IMR-90 (cell line): ENCODE measurements at regions not wholly inside any gene's neighbourhood (a gene's known extent, or its start where the extent isn't known, plus 50 kb on each side); places are given as distances from the start of the nearest gene placed in this dataset.

ENCODE experiments used
- ATAC-seq: fragments of 200-7000 bp; cut with Tn5 transposase; 2 replicates; pipeline ENCODE4 v1.9.1; 2020; ENCODE audit warnings: low read depth, mild to moderate bottlenecking, moderate library complexity
- BruUV-seq: library from RNA; stranded (reverse); fragments of 400-500 nt; replicated peaks from 2 replicates; lab custom pipeline; 2021; lab: Mats Ljungman, UMichigan
- CTCF ChIA-PET: fragments of 300-600 bp; formaldehyde crosslinking; extraction: SDS; loops from one replicate; lab custom pipeline; 2021; ENCODE audit warnings: antibody characterized with exemption; lab: Yijun Ruan, JAX
- POLR2A ChIA-PET: fragments of 300-600 bp; sonication (Branson Sonifier 250); formaldehyde crosslinking; loops from one replicate; lab custom pipeline; 2022; ENCODE audit warnings: antibody characterized with exemption; ENCODE audit not compliant: unreplicated experiment; lab: Charles Lee
- DNase-seq: peaks from one replicate; pipeline ENCODE4 v3.0.0; 2013
- H2AFZ ChIP-seq: replicated peaks from 2 replicates; pipeline ENCODE3; 2013; ENCODE audit warnings: low read length, mild to moderate bottlenecking; ENCODE audit not compliant: poor library complexity
- H2AK5ac ChIP-seq: 2 replicates; pipeline ENCODE4 v1.6.1; 2013; ENCODE audit warnings: low read depth, low read length, inconsistent platforms
- H2AK9ac ChIP-seq: replicated peaks from 2 replicates; pipeline ENCODE3; 2013; ENCODE audit warnings: mild to moderate bottlenecking, low read depth, low read length, moderate library complexity; ENCODE audit not compliant: poor library complexity
- H2BK120ac ChIP-seq: 2 replicates; pipeline ENCODE4 v1.6.1; 2013; ENCODE audit warnings: low read depth, low read length, inconsistent platforms
- H2BK15ac ChIP-seq: 3 replicates; pipeline ENCODE4 v1.6.1; 2013; ENCODE audit warnings: low read depth, low read length, inconsistent platforms
- H2BK20ac ChIP-seq: 2 replicates; pipeline ENCODE4 v1.6.1; 2013; ENCODE audit warnings: low read depth, mild to moderate bottlenecking, inconsistent platforms, low read length, moderate library complexity
- H2BK5ac ChIP-seq: 2 replicates; pipeline ENCODE4 v1.6.1; 2013; ENCODE audit warnings: mild to moderate bottlenecking, low read depth, low read length, inconsistent platforms; ENCODE audit not compliant: poor library complexity, severe bottlenecking
- H3K14ac ChIP-seq: replicated peaks from 2 replicates; pipeline ENCODE4 v1.6.1; 2013; ENCODE audit warnings: low read depth, low read length, inconsistent platforms
- H3K18ac ChIP-seq: 2 replicates; pipeline ENCODE4 v1.6.1; 2013; ENCODE audit warnings: low read depth, low read length, control low read depth
- H3K23ac ChIP-seq: 2 replicates; pipeline ENCODE4 v1.6.1; 2013; ENCODE audit warnings: low read depth, low read length, inconsistent platforms
- H3K27ac ChIP-seq: 2 replicates; pipeline ENCODE4 v1.5.1; 2013; ENCODE audit warnings: mild to moderate bottlenecking, control low read depth, low read length; ENCODE audit not compliant: insufficient read depth
- H3K27me3 ChIP-seq: 2 replicates; pipeline ENCODE4 v1.6.1; 2013; ENCODE audit warnings: low read length; ENCODE audit not compliant: control insufficient read depth, insufficient read depth
- H3K36me3 ChIP-seq: 2 replicates; pipeline ENCODE4 v1.6.1; 2013; ENCODE audit warnings: low read length, mixed read lengths; ENCODE audit not compliant: control insufficient read depth, insufficient read depth
- H3K4ac ChIP-seq: 2 replicates; pipeline ENCODE4 v1.6.1; 2013; ENCODE audit warnings: low read depth, low read length, inconsistent platforms
- H3K4me1 ChIP-seq: 2 replicates; pipeline ENCODE4 v1.6.1; 2013; ENCODE audit warnings: low read length, mixed read lengths; ENCODE audit not compliant: control insufficient read depth, insufficient read depth
- H3K4me2 ChIP-seq: 2 replicates; pipeline ENCODE4 v1.6.1; 2013; ENCODE audit warnings: low read depth, mild to moderate bottlenecking, control low read depth, low read length, moderate library complexity
- H3K4me3 ChIP-seq: 2 replicates; pipeline ENCODE4 v1.5.1; 2013; ENCODE audit warnings: low read depth, mild to moderate bottlenecking, control low read depth, low read length, moderate library complexity; ENCODE audit not compliant: insufficient read depth
- H3K56ac ChIP-seq: 2 replicates; pipeline ENCODE4 v1.6.1; 2013; ENCODE audit warnings: low read length, inconsistent platforms; ENCODE audit not compliant: insufficient read depth; ENCODE audit errors: extremely low read depth
- H3K79me1 ChIP-seq, 2 experiments: 2 replicates each; pipeline ENCODE4 v1.6.1; 2013; ENCODE audit warnings: low read length in 2 of 2, inconsistent platforms in 1 of 2, low read depth in 1 of 2
- H3K9ac ChIP-seq: 2 replicates; pipeline ENCODE4 v1.6.1; 2013; ENCODE audit warnings: low read depth, low read length, control low read depth
- H3K9me1 ChIP-seq: 2 replicates; pipeline ENCODE4 v1.6.1; 2013; ENCODE audit warnings: low read length, inconsistent platforms; ENCODE audit not compliant: insufficient read depth
- H3K9me3 ChIP-seq: 2 replicates; pipeline ENCODE4 v1.6.1; 2013; ENCODE audit warnings: low read length; ENCODE audit not compliant: control insufficient read depth, insufficient read depth
- H4K20me1 ChIP-seq: 2 replicates; pipeline ENCODE4 v1.6.1; 2013; ENCODE audit warnings: low read length, inconsistent platforms; ENCODE audit not compliant: insufficient read depth
- H4K5ac ChIP-seq: 2 replicates; pipeline ENCODE4 v1.6.1; 2013; ENCODE audit warnings: mild to moderate bottlenecking, low read depth, low read length, control low read depth
- H4K8ac ChIP-seq, 2 experiments: 2 replicates each; pipeline ENCODE4 v1.6.1; 2013; ENCODE audit warnings: low read depth in 2 of 2, low read length in 2 of 2, control low read depth in 1 of 2, inconsistent platforms in 1 of 2
- H4K91ac ChIP-seq: 2 replicates; pipeline ENCODE4 v1.6.1; 2013; ENCODE audit warnings: low read depth, low read length, inconsistent platforms; ENCODE audit not compliant: insufficient read depth
- CTCF ChIP-seq: conservative IDR thresholded peaks from 2 replicates; pipeline ENCODE4 v1.5.1; 2012; ENCODE audit warnings: mild to moderate bottlenecking, low read depth, low read length, improper control_type of control experiment
- ELK1 ChIP-seq: fragments of 150-350 bp; IDR thresholded peaks from 2 replicates; pipeline ENCODE4 v1.6.1; 2016; ENCODE audit warnings: low read depth, mild to moderate bottlenecking, low read length, moderate library complexity, borderline replicate concordance
- FOS ChIP-seq: fragments of 150-350 bp; IDR thresholded peaks from 2 replicates; pipeline ENCODE4 v1.6.1; 2016; ENCODE audit warnings: low read depth, low read length
- MAZ ChIP-seq: IDR thresholded peaks from 2 replicates; pipeline ENCODE4 v1.6.1; 2012; ENCODE audit warnings: low read depth, mild to moderate bottlenecking, low read length, improper control_type of control experiment, moderate library complexity, borderline replicate concordance
- MXI1 ChIP-seq: IDR thresholded peaks from 2 replicates; pipeline ENCODE4 v1.6.1; 2012; ENCODE audit warnings: low read depth, mild to moderate bottlenecking, low read length, moderate library complexity, borderline replicate concordance
- POLR2A ChIP-seq: IDR thresholded peaks from 2 replicates; pipeline ENCODE4 v1.6.1; 2012; ENCODE audit warnings: mild to moderate bottlenecking, low read depth, low read length
- RCOR1 ChIP-seq: IDR thresholded peaks from 2 replicates; pipeline ENCODE4 v1.6.1; 2012; ENCODE audit warnings: mild to moderate bottlenecking, low read length, improper control_type of control experiment; ENCODE audit not compliant: insufficient replicate concordance
- RFX5 ChIP-seq: IDR thresholded peaks from 2 replicates; pipeline ENCODE4 v1.8.0; 2012; ENCODE audit warnings: low read depth, mild to moderate bottlenecking, low read length, moderate library complexity
- SMC3 ChIP-seq: fragments of 150-350 bp; IDR thresholded peaks from 2 replicates; pipeline ENCODE4 v1.6.1; 2016; ENCODE audit warnings: low read depth, mild to moderate bottlenecking, antibody characterized with exemption, low read length, moderate library complexity
- WGBS, 2 experiments: methylation state at CpG; one replicate each; pipeline versions ENCODE4 v1.1.5 to v1.1.7; 2013; ENCODE audit warnings: missing lambda C conversion rate in 2 of 2; ENCODE audit not compliant: insufficient read length in 1 of 2; ENCODE audit errors: extremely low coverage in 2 of 2; 5-methylcytosine and 5-hydroxymethylcytosine counted together
- dilution Hi-C: fragments of 300-500 bp; cut with HindIII; formaldehyde crosslinking; loops from one replicate; pipeline ENCODE4 v1.14.3; 2018; ENCODE audit warnings: low sequenced_read_pairs; ENCODE audit not compliant: unreplicated experiment
- in situ Hi-C: fragments of 300-500 bp; cut with MboI; formaldehyde crosslinking; loops from 3 replicates; pipeline ENCODE4 v1.14.3; 2019; ENCODE audit warnings: low sequenced_read_pairs, inconsistent platforms, mixed read lengths
- intact Hi-C: fragments of 100-400 bp; cut with micrococcal nuclease; formaldehyde crosslinking; loops from 2 replicates; pipeline ENCODE4 v1.10.0; 2022

- BruUV-seq = no TSS peak
- TF ChIP-seq RCOR1 = no peak
- no peak for TF ChIP-seq POLR2A
- TF ChIP-seq MXI1 = no peak
- no peak for TF ChIP-seq ELK1
- no peak for TF ChIP-seq CTCF
- TF ChIP-seq RFX5 = no peak
- TF ChIP-seq MAZ = no peak
- TF ChIP-seq FOS = no peak
- TF ChIP-seq SMC3 = no peak
- WGBS, 2 experiments = no CpG with 5 or more reads among the region's 1 CpG
- dilution Hi-C loops = no loop called here
- no peak overlapping the region for H2BK120ac ChIP-seq
- in situ Hi-C loops = no loop called here
- no peak overlapping the region for H2AFZ ChIP-seq
- no peak overlapping the region for H2BK5ac ChIP-seq
- no peak overlapping the region for H4K5ac ChIP-seq
- no peaks in the 10 kb centered on the region for H4K20me1 ChIP-seq
- ChIA-PET POLR2A (no interaction called here), CTCF (no interaction called here)
- H3K4me1 ChIP-seq = no peaks in the 10 kb centered on the region
- H2BK15ac ChIP-seq = no peak overlapping the region
- H4K8ac ChIP-seq = no peak overlapping the region
- no peak overlapping the region for H4K91ac ChIP-seq
- no peaks in the 10 kb centered on the region for H3K79me1 ChIP-seq
- intact Hi-C loops = no loop called here
- H3K56ac ChIP-seq = no peak overlapping the region
- H3K23ac ChIP-seq = no peak overlapping the region
- H3K27ac ChIP-seq = no peak overlapping the region
- H3K4ac ChIP-seq = no peak overlapping the region
- DNase-seq (no peak), ATAC-seq (no peak)
- no peak overlapping the region for H3K4me3 ChIP-seq
- no peak overlapping the region for H3K4me2 ChIP-seq
- H2AK9ac ChIP-seq = no peak overlapping the region
- H2AK5ac ChIP-seq = no peak overlapping the region
- H2BK20ac ChIP-seq = no peak overlapping the region
- H3K27me3 ChIP-seq = no peaks in the 10 kb centered on the region
- no peak overlapping the region for H3K9ac ChIP-seq
- no peak overlapping the region for H3K14ac ChIP-seq
- H3K18ac ChIP-seq = no peak overlapping the region
- no peaks in the 10 kb centered on the region for H3K9me1 ChIP-seq
- no peaks in the 10 kb centered on the region for H3K36me3 ChIP-seq
- peaks cover 3% of the 10 kb centered on the region; the same call in 1 of the 2 replicates for H3K9me3 ChIP-seq
Observed at GRCh38 chr2:6140509-6140908, 448.3 kb downstream of the SOX11 start.
